GM06990 (cell line): ENCODE measurements at regions not wholly inside any gene's neighbourhood (a gene's known extent, or its start where the extent isn't known, plus 50 kb on each side); places are given as distances from the start of the nearest gene placed in this dataset.
"Not testable (repeated sequence)": the region's sequence is repeated elsewhere in the genome, so short reads cannot be mapped to it uniquely, and the experiment has no call there.

ENCODE experiments used
- DNase-seq: peaks from one replicate; pipeline ENCODE4 v3.0.0-alpha.2; 2011; ENCODE audit not compliant: insufficient read length; ENCODE audit errors: extremely low read depth
- H3K27me3 ChIP-seq: replicated peaks from 2 replicates; pipeline ENCODE4 v1.6.0; 2011; ENCODE audit warnings: low read length; ENCODE audit not compliant: control insufficient read depth, insufficient read depth
- H3K36me3 ChIP-seq: 2 replicates; pipeline ENCODE4 v1.5.1; 2011; ENCODE audit warnings: low read length; ENCODE audit not compliant: control insufficient read depth, insufficient read depth
- H3K4me3 ChIP-seq: replicated peaks from 2 replicates; pipeline ENCODE4 v1.5.1; 2011; ENCODE audit warnings: low read depth, mild to moderate bottlenecking, control low read depth, low read length
- TF ChIP-seq, protein P1 (sequence below): IDR thresholded peaks from 2 replicates; pipeline ENCODE4 v1.5.1; 2011; ENCODE audit warnings: low read length, control low read depth, mild to moderate bottlenecking, inconsistent platforms; ENCODE audit not compliant: insufficient read depth, poor library complexity, severe bottlenecking

DNA sequence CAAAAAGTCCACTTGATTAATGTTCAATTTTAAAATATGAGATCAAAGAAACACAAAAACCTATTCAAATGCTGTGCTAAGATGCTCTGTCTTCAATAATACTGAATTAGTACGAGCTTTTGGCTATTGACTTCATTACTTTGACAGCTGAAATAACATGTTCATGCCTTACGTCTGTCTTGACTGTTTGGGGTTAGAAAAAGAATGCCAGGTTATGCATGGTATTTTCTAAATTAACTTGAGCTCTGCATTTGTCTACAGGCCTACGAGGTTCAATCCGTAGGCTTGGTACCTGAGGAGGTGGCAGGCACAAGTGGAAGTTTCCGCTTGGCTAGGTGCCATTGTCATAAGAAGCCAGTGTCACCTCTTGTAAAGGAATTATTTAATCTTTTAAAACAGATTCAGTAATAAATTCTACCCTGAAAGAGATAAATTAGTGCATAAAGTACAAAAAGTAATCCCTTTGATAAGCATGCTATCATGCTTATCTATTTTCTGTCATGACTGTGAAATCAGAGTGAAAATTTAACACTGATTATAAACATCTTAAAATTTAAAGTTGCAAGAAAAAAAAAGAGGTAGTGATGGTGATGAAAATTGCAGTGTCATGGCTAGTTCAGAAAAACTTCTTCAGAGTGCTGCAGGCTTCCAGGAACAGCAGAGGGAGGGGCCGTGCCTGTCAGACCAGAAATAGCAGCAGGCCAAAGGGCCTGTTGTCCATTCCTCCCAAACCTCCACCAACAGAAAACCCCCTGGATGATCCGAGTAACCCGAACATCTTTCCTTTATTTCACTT lies 115.7 kb downstream of the ARRDC4 start:
- TF ChIP-seq, protein P1, sequence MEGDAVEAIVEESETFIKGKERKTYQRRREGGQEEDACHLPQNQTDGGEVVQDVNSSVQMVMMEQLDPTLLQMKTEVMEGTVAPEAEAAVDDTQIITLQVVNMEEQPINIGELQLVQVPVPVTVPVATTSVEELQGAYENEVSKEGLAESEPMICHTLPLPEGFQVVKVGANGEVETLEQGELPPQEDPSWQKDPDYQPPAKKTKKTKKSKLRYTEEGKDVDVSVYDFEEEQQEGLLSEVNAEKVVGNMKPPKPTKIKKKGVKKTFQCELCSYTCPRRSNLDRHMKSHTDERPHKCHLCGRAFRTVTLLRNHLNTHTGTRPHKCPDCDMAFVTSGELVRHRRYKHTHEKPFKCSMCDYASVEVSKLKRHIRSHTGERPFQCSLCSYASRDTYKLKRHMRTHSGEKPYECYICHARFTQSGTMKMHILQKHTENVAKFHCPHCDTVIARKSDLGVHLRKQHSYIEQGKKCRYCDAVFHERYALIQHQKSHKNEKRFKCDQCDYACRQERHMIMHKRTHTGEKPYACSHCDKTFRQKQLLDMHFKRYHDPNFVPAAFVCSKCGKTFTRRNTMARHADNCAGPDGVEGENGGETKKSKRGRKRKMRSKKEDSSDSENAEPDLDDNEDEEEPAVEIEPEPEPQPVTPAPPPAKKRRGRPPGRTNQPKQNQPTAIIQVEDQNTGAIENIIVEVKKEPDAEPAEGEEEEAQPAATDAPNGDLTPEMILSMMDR = no peak
- no peak overlapping the region for H3K4me3 ChIP-seq

GRCh38 chr15:98077186-98077585 lies 116.7 kb downstream of the ARRDC4 start:
- TF ChIP-seq, protein P1 = no peak
- DNase-seq = no peak
- Histone ChIP-seq H3K27me3 (no peaks in the 10 kb centered on the region), H3K36me3 (no peaks in the 10 kb centered on the region), H3K4me3 (no peak overlapping the region)

More for the DNA sequence above, 115.7 kb downstream of the ARRDC4 start:
- DNase-seq = no peak
- Histone ChIP-seq H3K36me3 (no peaks in the 10 kb centered on the region), H3K27me3 (no peaks in the 10 kb centered on the region)

DNA sequence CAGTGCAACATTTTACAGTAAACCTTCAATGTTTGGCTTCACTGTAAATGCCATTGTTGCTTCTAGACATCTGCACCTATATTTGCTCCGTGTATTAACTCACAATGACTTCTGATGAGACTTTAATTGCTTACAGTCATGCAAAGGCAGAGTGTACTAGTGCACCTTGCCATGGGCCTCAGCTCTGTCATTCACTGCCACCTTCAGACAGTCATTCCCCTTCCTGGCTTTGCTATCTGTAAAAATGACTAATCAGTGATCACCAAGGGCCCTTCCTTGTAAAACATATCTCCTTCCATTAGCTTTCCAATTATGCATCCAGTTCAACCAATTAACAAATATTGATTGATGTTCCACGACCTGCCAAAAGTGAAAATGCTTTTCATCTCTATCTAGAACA lies 120.3 kb downstream of the ARRDC4 start:
- TF ChIP-seq, protein P1 = no peak
- Histone ChIP-seq H3K27me3 (no peaks in the 10 kb centered on the region), H3K4me3 (no peak overlapping the region), H3K36me3 (no peaks in the 10 kb centered on the region)
- no peak for DNase-seq

GRCh38 chr15:98083203-98083910 lies 122.9 kb downstream of the ARRDC4 start:
- H3K27me3 ChIP-seq = no peaks in the 10 kb centered on the region
- TF ChIP-seq, protein P1 = no peak

GRCh38 chr15:98085003-98085639 lies 124.6 kb downstream of the ARRDC4 start:
- TF ChIP-seq, protein P1 = peak; percentile 55
- no peak overlapping the region for H3K4me3 ChIP-seq
- H3K27me3 ChIP-seq = no peaks in the 10 kb centered on the region
- no peak for DNase-seq
- no peaks in the 10 kb centered on the region for H3K36me3 ChIP-seq

More at GRCh38 chr15:98083203-98083910, 122.9 kb downstream of the ARRDC4 start:
- Histone ChIP-seq H3K36me3 (no peaks in the 10 kb centered on the region), H3K4me3 (no peak overlapping the region)
- DNase-seq = no peak

DNA sequence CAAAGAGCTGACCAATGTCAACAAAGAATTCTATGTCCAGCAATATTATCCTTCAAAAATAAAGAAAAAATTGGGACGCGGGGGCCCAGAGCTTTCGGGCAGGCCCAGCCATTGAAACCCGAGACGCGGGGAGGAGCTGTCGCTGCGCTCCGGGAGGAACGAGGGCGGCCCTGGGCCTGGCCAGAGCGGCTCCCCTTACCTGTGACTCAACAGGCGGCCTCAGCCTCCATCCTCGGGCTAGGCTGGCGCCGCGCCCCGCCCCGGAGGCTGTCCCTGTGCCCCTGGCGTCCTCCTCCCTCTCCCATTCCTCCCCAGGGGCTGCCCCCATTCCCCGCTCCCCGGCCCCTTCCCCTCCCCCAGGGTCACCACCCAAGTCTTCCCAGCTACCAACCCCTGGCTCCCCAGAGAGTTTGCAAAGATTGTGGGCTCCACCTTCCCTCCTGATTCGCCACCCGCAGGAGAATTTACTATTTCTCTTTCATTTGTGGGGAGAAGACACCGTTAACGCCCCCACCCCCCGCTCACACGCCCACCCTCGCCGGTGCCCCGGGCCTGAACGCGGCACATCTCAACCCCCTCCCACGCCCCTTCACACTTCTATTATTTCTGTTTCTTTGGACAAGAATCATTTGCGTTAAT lies 127.9 kb downstream of the ARRDC4 start:
- H3K36me3 ChIP-seq, DNase-seq, H3K27me3 ChIP-seq, H3K4me3 ChIP-seq: not testable (repeated sequence)

GRCh38 chr15:98089352-98089751 lies 128.8 kb downstream of the ARRDC4 start:
- H3K36me3 ChIP-seq, H3K27me3 ChIP-seq, H3K4me3 ChIP-seq, DNase-seq: not testable (repeated sequence)

GRCh38 chr15:98097986-98098385 lies 137.5 kb downstream of the ARRDC4 start:
- H3K27me3 ChIP-seq, H3K36me3 ChIP-seq, H3K4me3 ChIP-seq, DNase-seq: not testable (repeated sequence)
